Trophoblast cell (in vitro differentiated cells and primary cell): ENCODE measurements at regions not wholly inside any gene's neighbourhood (a gene's known extent, or its start where the extent isn't known, plus 50 kb on each side); places are given as distances from the start of the nearest gene placed in this dataset.
"Not testable (repeated sequence)": the region's sequence is repeated elsewhere in the genome, so short reads cannot be mapped to it uniquely, and the experiment has no call there.

Experiments used
- DNase-seq, 2 donors: peaks; one replicate each; pipeline ENCODE4 v3.0.0-alpha.2; 2016
- H2AFZ ChIP-seq: 2 replicates; pipeline ENCODE4 v1.6.1; 2013; ENCODE audit warnings: low read length, moderate library complexity, mild to moderate bottlenecking; ENCODE audit not compliant: insufficient read depth, poor library complexity
- H2AK5ac ChIP-seq: 2 replicates; pipeline ENCODE4 v1.6.1; 2013; ENCODE audit warnings: mild to moderate bottlenecking, low read length
- H2BK120ac ChIP-seq: 2 replicates; pipeline ENCODE4 v1.6.1; 2013; ENCODE audit warnings: low read length, mild to moderate bottlenecking, moderate library complexity; ENCODE audit not compliant: insufficient read depth, poor library complexity
- H2BK12ac ChIP-seq: 2 replicates; pipeline ENCODE4 v1.6.1; 2013; ENCODE audit warnings: mild to moderate bottlenecking, low read length, moderate library complexity
- H2BK5ac ChIP-seq: 2 replicates; pipeline ENCODE4 v1.6.1; 2013; ENCODE audit warnings: low read length, low read depth, moderate library complexity, mild to moderate bottlenecking; ENCODE audit not compliant: poor library complexity
- H3K14ac ChIP-seq: 2 replicates; pipeline ENCODE4 v1.6.1; 2013; ENCODE audit warnings: mild to moderate bottlenecking, low read length
- H3K18ac ChIP-seq: 2 replicates; pipeline ENCODE4 v1.6.1; 2013; ENCODE audit warnings: mild to moderate bottlenecking, low read length
- H3K23ac ChIP-seq: 2 replicates; pipeline ENCODE4 v1.6.1; 2013; ENCODE audit warnings: low read length
- H3K27ac ChIP-seq: 2 replicates; pipeline ENCODE4 v1.5.1; 2013; ENCODE audit warnings: low read depth, mild to moderate bottlenecking, inconsistent platforms, low read length, moderate library complexity
- H3K27me3 ChIP-seq: 2 replicates; pipeline ENCODE4 v1.6.1; 2013; ENCODE audit warnings: inconsistent platforms, mild to moderate bottlenecking, low read length, moderate library complexity; ENCODE audit not compliant: insufficient read depth
- H3K36me3 ChIP-seq, 2 experiments: 1 replicate in 1 of 2; 2 replicates in 1 of 2; pipeline ENCODE4 v1.6.1; 2013; ENCODE audit warnings: low read length in 2 of 2, mild to moderate bottlenecking in 2 of 2, moderate library complexity in 1 of 2; ENCODE audit not compliant: insufficient read depth in 2 of 2, control insufficient read depth in 1 of 2
- H3K4ac ChIP-seq: 2 replicates; pipeline ENCODE4 v1.6.1; 2013; ENCODE audit warnings: low read depth, mild to moderate bottlenecking, low read length, moderate library complexity
- H3K4me1 ChIP-seq, 2 experiments: 1 replicate in 1 of 2; 2 replicates in 1 of 2; pipeline ENCODE4 v1.6.1; 2013; ENCODE audit warnings: low read length in 2 of 2, mild to moderate bottlenecking in 2 of 2, moderate library complexity in 1 of 2; ENCODE audit not compliant: insufficient read depth in 2 of 2, control insufficient read depth in 1 of 2
- H3K4me2 ChIP-seq: 2 replicates; pipeline ENCODE4 v1.6.1; 2013; ENCODE audit warnings: inconsistent platforms, mild to moderate bottlenecking, low read length, moderate library complexity
- H3K4me3 ChIP-seq: 2 replicates; pipeline ENCODE4 v1.5.1; 2013; ENCODE audit warnings: mild to moderate bottlenecking, low read depth, low read length, inconsistent platforms
- H3K79me1 ChIP-seq: one replicate; pipeline ENCODE4 v1.6.1; 2013; ENCODE audit warnings: low read length
- H3K79me2 ChIP-seq: 2 replicates; pipeline ENCODE4 v1.6.1; 2013; ENCODE audit warnings: low read length, mild to moderate bottlenecking; ENCODE audit not compliant: control insufficient read depth, insufficient read depth, poor library complexity
- H3K9ac ChIP-seq: 2 replicates; pipeline ENCODE4 v1.6.1; 2013; ENCODE audit warnings: mild to moderate bottlenecking, low read length
- H3K9me3 ChIP-seq: 2 replicates; pipeline ENCODE4 v1.6.1; 2013; ENCODE audit warnings: low read depth, mild to moderate bottlenecking, control low read depth, inconsistent platforms, low read length; ENCODE audit not compliant: insufficient read depth
- H4K12ac ChIP-seq: 2 replicates; pipeline ENCODE4 v1.6.1; 2013; ENCODE audit warnings: low read depth, mild to moderate bottlenecking, low read length, moderate library complexity
- H4K8ac ChIP-seq: 2 replicates; pipeline ENCODE4 v1.6.1; 2013; ENCODE audit warnings: low read depth, mild to moderate bottlenecking, low read length, moderate library complexity
- H4K91ac ChIP-seq: one replicate; pipeline ENCODE4 v1.6.1; 2013; ENCODE audit warnings: low read depth, mild to moderate bottlenecking, low read length, moderate library complexity
- WGBS: extraction: QIAGEN DNeasy Blood & Tissue Kit; methylation state at CpG from one replicate; pipeline ENCODE4 v1.1.7; 2013; ENCODE audit warnings: missing lambda C conversion rate; ENCODE audit not compliant: insufficient read length, insufficient coverage; ENCODE audit errors: extremely low coverage; 5-methylcytosine and 5-hydroxymethylcytosine counted together

DNA sequence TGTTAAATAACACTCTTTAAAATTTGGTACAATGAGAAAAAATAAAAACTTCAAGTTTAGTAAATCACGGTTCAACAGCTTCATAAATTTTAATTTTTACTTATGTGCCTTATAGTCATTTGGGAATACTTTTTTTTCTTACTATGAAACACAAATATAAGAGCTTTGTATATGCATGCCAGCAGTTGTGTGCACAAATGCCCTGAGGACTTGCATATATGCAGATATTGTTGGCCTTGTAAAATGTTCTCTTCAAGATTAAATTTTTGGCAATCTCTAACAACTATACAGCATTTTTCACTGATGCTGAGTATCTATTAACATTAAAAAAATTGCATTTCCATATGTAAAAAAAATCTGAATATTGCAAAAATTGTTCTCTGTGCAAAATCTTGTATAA, 458.7 kb upstream of the BRINP3 start:
- WGBS, result no CpG with 5 or more reads among the region's 1 CpG
- H4K8ac ChIP-seq, result no peak overlapping the region
- H2BK5ac ChIP-seq, result no peak overlapping the region
- H3K4me3 ChIP-seq, result no peak overlapping the region
- no peak overlapping the region for H2AK5ac ChIP-seq
- no peak overlapping the region for H3K4me2 ChIP-seq
- no peaks in the 10 kb centered on the region for H3K27me3 ChIP-seq
- H3K79me2 ChIP-seq, result no peaks in the 10 kb centered on the region
- H3K14ac ChIP-seq, result no peak overlapping the region
- H3K18ac ChIP-seq, result no peak overlapping the region
- H3K4me1 ChIP-seq, result no peaks in the 10 kb centered on the region
- no peak overlapping the region for H2BK12ac ChIP-seq
- no peaks in the 10 kb centered on the region for H3K9me3 ChIP-seq
- H3K27ac ChIP-seq, result no peak overlapping the region
- H3K79me1 ChIP-seq, result no peaks in the 10 kb centered on the region
- no peak overlapping the region for H3K23ac ChIP-seq
- H4K12ac ChIP-seq, result no peak overlapping the region
- H3K4ac ChIP-seq, result no peak overlapping the region
- H2BK120ac ChIP-seq, result no peak overlapping the region
- no peak overlapping the region for H3K9ac ChIP-seq
- no peak for DNase-seq
- H4K91ac ChIP-seq, result no peak overlapping the region
- H3K36me3 ChIP-seq, result no peaks in the 10 kb centered on the region
- H2AFZ ChIP-seq, result no peak overlapping the region

DNA sequence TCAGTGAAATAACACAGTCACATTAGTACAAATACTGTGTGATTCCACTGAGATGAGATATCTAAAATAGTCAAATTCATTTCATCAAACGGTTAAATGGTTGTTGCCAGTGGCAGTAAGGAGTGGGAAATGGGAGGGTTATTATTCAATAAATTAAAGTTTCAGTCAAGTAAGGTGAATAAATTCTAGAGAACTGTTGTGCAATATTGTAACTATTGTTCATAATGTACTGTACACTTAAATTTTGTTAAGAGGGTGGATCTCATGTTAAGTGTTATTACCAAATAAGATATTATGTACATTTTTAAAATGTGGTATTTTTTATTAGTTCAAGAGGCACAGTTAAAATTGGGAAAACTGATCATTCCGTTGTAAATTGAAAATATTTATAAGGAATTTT, 463.3 kb upstream of the BRINP3 start:
- no CpG with 5 or more reads among the region's 2 CpGs for WGBS
- Histone ChIP-seq H3K14ac (no peak overlapping the region), H3K36me3 (no peaks in the 10 kb centered on the region), H3K23ac (no peak overlapping the region), H3K4me1 (no peaks in the 10 kb centered on the region), H2AFZ (no peak overlapping the region), H2BK120ac (no peak overlapping the region), H4K8ac (no peak overlapping the region), H2BK5ac (no peak overlapping the region), H3K27ac (no peak overlapping the region), H3K4me3 (no peak overlapping the region), H3K4me2 (no peak overlapping the region), H3K9me3 (no peaks in the 10 kb centered on the region), H3K4ac (no peak overlapping the region), H4K91ac (no peak overlapping the region), H3K79me2 (no peaks in the 10 kb centered on the region), H3K9ac (no peak overlapping the region), H3K79me1 (no peaks in the 10 kb centered on the region), H3K18ac (no peak overlapping the region), H3K27me3 (no peaks in the 10 kb centered on the region), H2BK12ac (no peak overlapping the region), H4K12ac (no peak overlapping the region), H2AK5ac (no peak overlapping the region)
- no peak for DNase-seq

DNA sequence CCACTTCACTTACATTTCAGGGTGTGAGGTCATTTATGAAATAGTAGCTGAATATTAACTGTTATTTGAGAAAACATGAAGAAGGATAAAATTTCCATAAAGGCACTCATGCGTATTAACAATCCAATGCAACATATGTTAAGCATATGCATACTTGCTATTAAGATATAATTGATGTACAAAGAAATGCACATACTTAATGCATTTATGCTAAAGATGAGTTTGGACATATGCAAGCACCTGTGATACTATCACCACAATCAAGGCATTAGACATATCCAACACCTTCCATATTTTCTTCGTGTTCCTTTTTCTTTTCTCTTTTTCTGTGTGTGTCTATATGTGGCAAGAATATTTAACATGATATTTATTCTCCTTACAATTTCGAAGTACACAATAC, 464.8 kb upstream of the BRINP3 start:
- H4K12ac ChIP-seq, result no peak overlapping the region
- H3K27me3 ChIP-seq, result no peaks in the 10 kb centered on the region
- H4K8ac ChIP-seq, result no peak overlapping the region
- no peak overlapping the region for H2BK5ac ChIP-seq
- H3K9ac ChIP-seq, result no peak overlapping the region
- H3K4me2 ChIP-seq, result no peak overlapping the region
- H3K23ac ChIP-seq, result no peak overlapping the region
- no CpG with 5 or more reads among the region's 3 CpGs for WGBS
- no peaks in the 10 kb centered on the region for H3K36me3 ChIP-seq
- no peaks in the 10 kb centered on the region for H3K79me2 ChIP-seq
- H3K9me3 ChIP-seq, result no peaks in the 10 kb centered on the region
- no peaks in the 10 kb centered on the region for H3K4me1 ChIP-seq
- no peak overlapping the region for H2AK5ac ChIP-seq
- H3K4me3 ChIP-seq, result no peak overlapping the region
- no peak overlapping the region for H3K14ac ChIP-seq
- H3K4ac ChIP-seq, result no peak overlapping the region
- no peak overlapping the region for H3K18ac ChIP-seq
- H2AFZ ChIP-seq, result no peak overlapping the region
- no peak overlapping the region for H4K91ac ChIP-seq
- H2BK12ac ChIP-seq, result no peak overlapping the region
- H2BK120ac ChIP-seq, result no peak overlapping the region
- no peaks in the 10 kb centered on the region for H3K79me1 ChIP-seq
- no peak for DNase-seq
- no peak overlapping the region for H3K27ac ChIP-seq

DNA sequence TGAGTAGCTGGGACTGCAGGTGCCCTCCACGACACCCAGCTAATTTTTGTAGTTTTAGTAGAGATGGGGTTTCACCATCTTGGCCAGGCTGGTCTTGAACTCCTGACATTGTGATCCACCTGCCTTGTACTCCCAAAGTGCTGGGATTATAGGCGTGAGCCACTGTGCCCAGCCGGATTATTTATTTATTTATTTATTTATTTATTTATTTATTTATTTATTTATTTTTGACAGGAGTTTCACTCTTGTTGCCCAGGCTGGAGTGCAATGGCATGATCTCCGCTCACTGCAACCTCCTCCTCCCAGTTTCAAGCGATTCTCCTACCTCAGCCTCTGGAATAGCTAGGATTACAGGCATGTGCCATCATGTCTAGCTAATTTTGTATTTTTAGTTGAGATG, 466.1 kb upstream of the BRINP3 start:
- not testable (repeated sequence) for H4K91ac ChIP-seq, H2BK120ac ChIP-seq, H3K9ac ChIP-seq, H2BK5ac ChIP-seq, DNase-seq, H3K23ac ChIP-seq, H3K4me1 ChIP-seq, H3K27me3 ChIP-seq, H4K12ac ChIP-seq, H2AK5ac ChIP-seq, H3K14ac ChIP-seq, H3K18ac ChIP-seq, H2AFZ ChIP-seq, H3K4ac ChIP-seq, H4K8ac ChIP-seq, H2BK12ac ChIP-seq, H3K4me3 ChIP-seq, H3K4me2 ChIP-seq, H3K9me3 ChIP-seq, H3K36me3 ChIP-seq, H3K79me2 ChIP-seq, H3K27ac ChIP-seq, H3K79me1 ChIP-seq
- no CpG with 5 or more reads among the region's 5 CpGs for WGBS
